HG02759 (cell line): ENCODE measurements at regions not wholly inside any gene's neighbourhood (a gene's known extent, or its start where the extent isn't known, plus 50 kb on each side); places are given as distances from the start of the nearest gene placed in this dataset.

ENCODE experiments used
- ATAC-seq: cut with Tn5 transposase; IDR thresholded peaks from one replicate; pipeline ENCODE4 v1.9.1; 2021; ENCODE audit warnings: mild to moderate bottlenecking, moderate library complexity; ENCODE audit not compliant: unreplicated experiment

GRCh38 chr2:67462738-67463496, 65.8 kb downstream of the ETAA1 start:
- no peak for ATAC-seq

GRCh38 chr2:67463810-67464209, 66.7 kb downstream of the ETAA1 start:
- ATAC-seq, result no peak

GRCh38 chr2:67465623-67466022, 68.5 kb downstream of the ETAA1 start:
- no peak for ATAC-seq

GRCh38 chr2:67466734-67467133, 69.6 kb downstream of the ETAA1 start:
- ATAC-seq, result no peak

- no peak for ATAC-seq
Measured at GRCh38 chr2:67471681-67472080, 74.5 kb downstream of the ETAA1 start.

GRCh38 chr2:67476809-67477790, 80.0 kb downstream of the ETAA1 start:
- ATAC-seq, result no peak

- ATAC-seq, result no peak
Measured at GRCh38 chr2:67479261-67479660, 82.1 kb downstream of the ETAA1 start.

GRCh38 chr2:67485431-67485830, 88.3 kb downstream of the ETAA1 start:
- ATAC-seq, result no peak

GRCh38 chr2:67486041-67486796, 89.1 kb downstream of the ETAA1 start:
- no peak for ATAC-seq

- no peak for ATAC-seq
Measured at GRCh38 chr2:67487993-67488392, 90.9 kb downstream of the ETAA1 start.

- ATAC-seq, result no peak
Measured at GRCh38 chr2:67489396-67489795, 92.3 kb downstream of the ETAA1 start.

GRCh38 chr2:67498931-67499330, 101.8 kb downstream of the ETAA1 start:
- no peak for ATAC-seq

- ATAC-seq, result no peak
Measured at GRCh38 chr2:67499989-67500388, 102.9 kb downstream of the ETAA1 start.

GRCh38 chr2:67500541-67500940, 103.4 kb downstream of the ETAA1 start:
- ATAC-seq, result no peak

GRCh38 chr2:67502346-67503065, 105.4 kb downstream of the ETAA1 start:
- ATAC-seq, result no peak

GRCh38 chr2:67503066-67503795, 106.1 kb downstream of the ETAA1 start:
- no peak for ATAC-seq

GRCh38 chr2:67510745-67511144, 113.6 kb downstream of the ETAA1 start:
- ATAC-seq, result no peak

- no peak for ATAC-seq
Measured at GRCh38 chr2:67514515-67514914, 117.4 kb downstream of the ETAA1 start.

GRCh38 chr2:67515056-67515455, 117.9 kb downstream of the ETAA1 start:
- ATAC-seq, result no peak

- ATAC-seq, result no peak
Measured at GRCh38 chr2:67515538-67515937, 118.4 kb downstream of the ETAA1 start.
